Stimulated activated CD8-positive, alpha-beta memory T cell treated with anti-CD3 and anti-CD28 coated beads, Interleukin-15, amount 100 ng/mL, for 4 hours (primary cell): ENCODE measurements at regions not wholly inside any gene's neighbourhood (a gene's known extent, or its start where the extent isn't known, plus 50 kb on each side); places are given as distances from the start of the nearest gene placed in this dataset.
"Not testable (repeated sequence)": the region's sequence is repeated elsewhere in the genome, so short reads cannot be mapped to it uniquely, and the experiment has no call there.

ENCODE experiments used
- DNase-seq, 2 donors: peaks; one replicate each; pipeline ENCODE4 v3.0.0-alpha.2; 2020; ENCODE audit warnings: low read depth in 2 of 2

DNA sequence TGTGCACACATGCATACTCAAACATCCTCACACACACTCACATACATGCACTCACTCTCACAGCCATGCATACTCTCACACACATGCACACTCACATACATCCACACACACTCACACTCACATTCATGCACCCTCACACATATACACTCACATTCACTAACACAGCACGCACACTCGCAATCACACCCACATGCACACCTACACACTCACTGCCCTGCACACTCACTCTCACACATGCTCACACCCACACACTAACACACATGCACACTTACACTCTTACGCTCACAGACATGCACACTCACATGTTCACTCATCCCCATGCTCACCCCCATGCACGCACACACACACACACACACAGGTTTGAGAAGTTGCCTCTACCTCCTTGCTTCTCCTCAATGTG lies 63.2 kb upstream of the SFSWAP start:
- DNase-seq, result no peak

- DNase-seq, result not testable (repeated sequence)
These were observed 55.3 kb upstream of the SFSWAP start for GRCh38 chr12:131655469-131656174.

GRCh38 chr12:131656796-131657195 lies 54.1 kb upstream of the SFSWAP start:
- not testable (repeated sequence) for DNase-seq

GRCh38 chr12:131658605-131659004 lies 52.3 kb upstream of the SFSWAP start:
- not testable (repeated sequence) for DNase-seq

DNA sequence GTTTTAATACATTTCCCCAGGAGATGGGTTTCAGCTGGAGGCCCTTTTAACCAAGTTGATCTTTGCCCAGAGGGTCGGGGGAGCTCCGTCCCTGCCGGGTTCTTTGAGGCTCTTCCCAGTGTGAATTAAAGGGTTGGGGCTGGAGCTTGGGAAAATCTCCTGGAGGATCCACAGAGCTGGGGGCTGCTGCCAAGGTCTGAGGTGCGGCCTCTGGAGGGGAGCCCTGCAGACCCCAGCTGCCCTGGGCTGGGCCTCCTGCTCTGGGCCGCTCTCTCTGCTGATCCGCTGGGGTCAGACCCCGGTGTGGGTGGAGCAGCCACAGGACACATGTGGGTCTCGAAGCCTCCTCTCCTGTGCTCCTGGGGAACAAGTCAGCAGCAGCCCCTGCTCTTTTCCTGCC lies 51.4 kb upstream of the SFSWAP start:
- DNase-seq, result not testable (repeated sequence)

- not testable (repeated sequence) for DNase-seq
These were observed 50.9 kb upstream of the SFSWAP start for GRCh38 chr12:131659976-131660375.

GRCh38 chr12:131660401-131660800 lies 50.5 kb upstream of the SFSWAP start:
- not testable (repeated sequence) for DNase-seq
